ENCODE measurements at regions not wholly inside any gene's neighbourhood (a gene's known extent, or its start where the extent isn't known, plus 50 kb on each side); places are given as distances from the start of the nearest gene placed in this dataset.

- in situ Hi-C loops (cut with HindIII; ENCODE audit: low sequenced_read_pairs): no loop called here
- no peak overlapping the region for H3K4me3 ChIP-seq (ENCODE audit: low read depth, low read length)
- TF ChIP-seq, protein P1, sequence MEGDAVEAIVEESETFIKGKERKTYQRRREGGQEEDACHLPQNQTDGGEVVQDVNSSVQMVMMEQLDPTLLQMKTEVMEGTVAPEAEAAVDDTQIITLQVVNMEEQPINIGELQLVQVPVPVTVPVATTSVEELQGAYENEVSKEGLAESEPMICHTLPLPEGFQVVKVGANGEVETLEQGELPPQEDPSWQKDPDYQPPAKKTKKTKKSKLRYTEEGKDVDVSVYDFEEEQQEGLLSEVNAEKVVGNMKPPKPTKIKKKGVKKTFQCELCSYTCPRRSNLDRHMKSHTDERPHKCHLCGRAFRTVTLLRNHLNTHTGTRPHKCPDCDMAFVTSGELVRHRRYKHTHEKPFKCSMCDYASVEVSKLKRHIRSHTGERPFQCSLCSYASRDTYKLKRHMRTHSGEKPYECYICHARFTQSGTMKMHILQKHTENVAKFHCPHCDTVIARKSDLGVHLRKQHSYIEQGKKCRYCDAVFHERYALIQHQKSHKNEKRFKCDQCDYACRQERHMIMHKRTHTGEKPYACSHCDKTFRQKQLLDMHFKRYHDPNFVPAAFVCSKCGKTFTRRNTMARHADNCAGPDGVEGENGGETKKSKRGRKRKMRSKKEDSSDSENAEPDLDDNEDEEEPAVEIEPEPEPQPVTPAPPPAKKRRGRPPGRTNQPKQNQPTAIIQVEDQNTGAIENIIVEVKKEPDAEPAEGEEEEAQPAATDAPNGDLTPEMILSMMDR (IDR thresholded peaks at IDR 0.05; ENCODE audit: low read depth, low read length): no peak
- no peak for DNase-seq (ENCODE audit: low read depth, low spot score)
Measured at GRCh38 chr1:187971851-187972250, 1143.1 kb downstream of the PLA2G4A start.

GRCh38 chr1:187977298-187977697, 1148.5 kb downstream of the PLA2G4A start:
- in situ Hi-C loops (cut with HindIII; ENCODE audit: low sequenced_read_pairs): no loop called here
- TF ChIP-seq, protein P1 (IDR thresholded peaks at IDR 0.05; ENCODE audit: low read depth, low read length): no peak
- H3K4me3 ChIP-seq (ENCODE audit: low read depth, low read length): no peak overlapping the region
- DNase-seq (ENCODE audit: low read depth, low spot score): no peak

DNA sequence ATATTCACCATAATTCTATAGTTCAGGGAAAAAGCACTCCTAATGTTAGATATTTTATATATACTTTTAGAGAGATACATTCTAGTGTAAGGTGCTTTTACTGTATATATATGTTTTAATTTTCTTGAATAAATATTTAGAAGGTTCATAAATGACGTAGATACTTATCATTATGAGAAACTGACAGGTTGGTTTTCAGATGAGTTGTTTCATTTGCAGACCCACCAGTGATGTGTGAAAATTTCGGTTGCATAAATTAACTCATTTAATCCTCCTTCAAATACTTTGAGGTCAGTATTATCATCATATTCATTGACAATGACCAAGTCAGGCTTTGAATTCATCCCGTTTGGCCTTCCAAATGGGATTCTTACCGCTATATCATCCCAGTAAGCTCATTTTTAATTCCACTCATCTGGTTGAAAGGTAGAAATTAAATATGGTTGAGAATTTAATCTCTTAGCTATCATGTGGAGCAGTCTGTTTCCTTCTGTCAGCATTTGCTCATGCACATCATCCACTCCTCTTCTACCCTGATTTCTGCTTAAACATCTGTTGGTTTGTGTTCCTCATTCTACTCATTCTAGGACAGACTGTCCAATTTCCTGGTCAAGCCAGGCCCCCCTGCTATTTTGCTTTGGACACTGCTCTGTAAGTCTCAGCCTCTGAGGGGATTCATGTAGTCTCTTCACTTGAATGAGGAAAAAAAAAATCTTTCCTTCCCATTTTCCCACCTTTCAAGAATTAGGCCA, 1156.6 kb downstream of the PLA2G4A start:
- in situ Hi-C loops (cut with HindIII; ENCODE audit: low sequenced_read_pairs): no loop called here
- no peak overlapping the region for H3K4me3 ChIP-seq (ENCODE audit: low read depth, low read length)
- no peak for DNase-seq (ENCODE audit: low read depth, low spot score)
- TF ChIP-seq, protein P1 (IDR thresholded peaks at IDR 0.05; ENCODE audit: low read depth, low read length): no peak

DNA sequence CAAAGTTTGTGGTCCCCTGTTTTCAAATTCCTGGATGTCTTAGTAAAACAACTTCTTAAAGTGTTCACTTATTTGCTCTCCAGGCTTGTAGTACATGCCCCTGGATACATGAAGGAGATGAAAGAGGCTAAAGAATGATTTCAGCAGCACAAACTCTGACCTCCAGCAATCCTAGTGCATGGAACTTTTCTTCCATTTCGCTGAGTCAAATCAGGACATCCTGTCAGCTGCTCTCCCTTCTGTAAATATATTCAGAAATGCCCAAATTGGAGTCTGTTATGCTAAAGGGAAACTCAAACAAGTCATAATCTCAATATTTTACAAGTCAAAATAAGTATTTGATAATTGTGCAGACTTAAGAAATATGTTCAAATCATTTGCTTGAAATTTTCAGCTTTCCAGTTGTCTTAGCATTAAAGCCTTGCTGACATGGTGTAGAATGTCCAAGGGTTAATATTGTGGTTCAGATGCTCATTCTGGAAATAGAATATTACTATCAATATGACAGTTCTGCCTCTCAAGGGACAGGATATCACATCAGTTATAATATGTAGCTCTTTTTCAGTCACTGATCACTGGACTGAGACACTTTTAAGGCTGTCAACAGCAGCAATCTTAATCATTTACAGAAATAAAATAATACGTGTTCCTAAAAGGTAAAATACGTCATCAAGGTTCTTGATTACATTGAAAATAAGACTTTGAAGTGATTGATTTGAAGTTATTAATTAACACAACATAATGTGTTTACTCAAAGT, 1157.3 kb downstream of the PLA2G4A start:
- no peak for DNase-seq (ENCODE audit: low read depth, low spot score)
- TF ChIP-seq, protein P1 (IDR thresholded peaks at IDR 0.05; ENCODE audit: low read depth, low read length): no peak
- no peak overlapping the region for H3K4me3 ChIP-seq (ENCODE audit: low read depth, low read length)
- in situ Hi-C loops (cut with HindIII; ENCODE audit: low sequenced_read_pairs): no loop called here

GRCh38 chr1:187987236-187987776, 1158.6 kb downstream of the PLA2G4A start:
- TF ChIP-seq, protein P1 (IDR thresholded peaks at IDR 0.05; ENCODE audit: low read depth, low read length): no peak
- H3K4me3 ChIP-seq (ENCODE audit: low read depth, low read length): no peak overlapping the region
- in situ Hi-C loops (cut with HindIII; ENCODE audit: low sequenced_read_pairs): no loop called here
- DNase-seq (ENCODE audit: low read depth, low spot score): no peak

DNA sequence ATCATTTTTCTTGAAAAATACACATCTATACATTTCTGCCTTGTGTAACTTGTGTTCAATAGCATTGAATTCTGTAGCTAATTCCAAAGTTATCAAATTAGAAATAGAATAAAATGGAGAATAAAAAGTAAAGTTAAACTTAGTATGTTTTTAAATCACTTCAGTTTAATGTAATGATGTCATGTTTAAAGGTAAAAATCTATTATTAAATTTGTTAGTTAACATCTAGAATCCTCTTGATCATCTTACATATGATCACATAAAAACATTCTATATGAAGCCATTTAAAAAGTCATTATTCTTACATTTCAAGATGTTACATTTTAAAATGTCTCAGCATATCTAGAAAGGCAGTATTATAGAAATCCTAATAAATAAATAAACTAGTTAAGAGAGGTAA, 1163.2 kb downstream of the PLA2G4A start:
- DNase-seq (ENCODE audit: low read depth, low spot score): no peak
- TF ChIP-seq, protein P1 (IDR thresholded peaks at IDR 0.05; ENCODE audit: low read depth, low read length): no peak
- in situ Hi-C loops (cut with HindIII; ENCODE audit: low sequenced_read_pairs): no loop called here
- no peak overlapping the region for H3K4me3 ChIP-seq (ENCODE audit: low read depth, low read length)

Measured in astrocyte of the spinal cord (primary cell).